MM.1S (cell line): ENCODE measurements at regions not wholly inside any gene's neighbourhood (a gene's known extent, or its start where the extent isn't known, plus 50 kb on each side); places are given as distances from the start of the nearest gene placed in this dataset.

Source experiments
- EZH2 ChIP-seq: fragments of 300-600 bp; sonication (generic); optimal IDR thresholded peaks from 2 replicates; pipeline ENCODE3; 2017; ENCODE audit warnings: low read depth, mild to moderate bottlenecking, antibody characterized with exemption, low read length, mixed read lengths
- TF ChIP-seq, protein P1 (sequence below): fragments of 300-600 bp; sonication (generic); IDR thresholded peaks from 2 replicates; pipeline ENCODE4 v1.5.1; 2016; ENCODE audit warnings: antibody characterized with exemption, low read length, mixed read lengths

DNA sequence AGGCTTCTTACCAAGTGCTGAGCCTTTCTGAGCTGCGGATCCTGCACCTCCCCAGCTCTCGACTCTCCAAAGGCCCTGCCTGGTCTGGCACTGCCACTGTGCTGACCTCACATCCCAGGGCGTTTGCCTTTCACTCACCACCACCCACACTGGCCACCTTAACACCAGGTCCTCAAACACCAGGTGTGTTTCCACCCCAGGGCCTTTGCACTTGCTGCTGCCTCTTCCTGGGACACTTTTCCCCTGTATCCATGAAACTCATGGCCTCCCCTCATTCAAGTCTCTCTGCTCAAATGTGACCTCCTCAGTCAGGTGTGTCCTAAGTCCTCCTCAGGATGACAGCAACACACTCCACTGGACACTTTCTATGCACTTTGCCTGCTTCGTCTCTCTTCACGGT, 51.4 kb upstream of the ANO1 start:
- TF ChIP-seq EZH2: no peak
- TF ChIP-seq, protein P1, sequence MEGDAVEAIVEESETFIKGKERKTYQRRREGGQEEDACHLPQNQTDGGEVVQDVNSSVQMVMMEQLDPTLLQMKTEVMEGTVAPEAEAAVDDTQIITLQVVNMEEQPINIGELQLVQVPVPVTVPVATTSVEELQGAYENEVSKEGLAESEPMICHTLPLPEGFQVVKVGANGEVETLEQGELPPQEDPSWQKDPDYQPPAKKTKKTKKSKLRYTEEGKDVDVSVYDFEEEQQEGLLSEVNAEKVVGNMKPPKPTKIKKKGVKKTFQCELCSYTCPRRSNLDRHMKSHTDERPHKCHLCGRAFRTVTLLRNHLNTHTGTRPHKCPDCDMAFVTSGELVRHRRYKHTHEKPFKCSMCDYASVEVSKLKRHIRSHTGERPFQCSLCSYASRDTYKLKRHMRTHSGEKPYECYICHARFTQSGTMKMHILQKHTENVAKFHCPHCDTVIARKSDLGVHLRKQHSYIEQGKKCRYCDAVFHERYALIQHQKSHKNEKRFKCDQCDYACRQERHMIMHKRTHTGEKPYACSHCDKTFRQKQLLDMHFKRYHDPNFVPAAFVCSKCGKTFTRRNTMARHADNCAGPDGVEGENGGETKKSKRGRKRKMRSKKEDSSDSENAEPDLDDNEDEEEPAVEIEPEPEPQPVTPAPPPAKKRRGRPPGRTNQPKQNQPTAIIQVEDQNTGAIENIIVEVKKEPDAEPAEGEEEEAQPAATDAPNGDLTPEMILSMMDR: no peak
